GM04504 (cell line): ENCODE measurements at regions not wholly inside any gene's neighbourhood (a gene's known extent, or its start where the extent isn't known, plus 50 kb on each side); places are given as distances from the start of the nearest gene placed in this dataset.
"Not testable (repeated sequence)": the region's sequence is repeated elsewhere in the genome, so short reads cannot be mapped to it uniquely, and the experiment has no call there.

Experiments used
- DNase-seq: peaks from one replicate; pipeline ENCODE4 v3.0.0-alpha.2; 2012; ENCODE audit warnings: low read depth

DNA sequence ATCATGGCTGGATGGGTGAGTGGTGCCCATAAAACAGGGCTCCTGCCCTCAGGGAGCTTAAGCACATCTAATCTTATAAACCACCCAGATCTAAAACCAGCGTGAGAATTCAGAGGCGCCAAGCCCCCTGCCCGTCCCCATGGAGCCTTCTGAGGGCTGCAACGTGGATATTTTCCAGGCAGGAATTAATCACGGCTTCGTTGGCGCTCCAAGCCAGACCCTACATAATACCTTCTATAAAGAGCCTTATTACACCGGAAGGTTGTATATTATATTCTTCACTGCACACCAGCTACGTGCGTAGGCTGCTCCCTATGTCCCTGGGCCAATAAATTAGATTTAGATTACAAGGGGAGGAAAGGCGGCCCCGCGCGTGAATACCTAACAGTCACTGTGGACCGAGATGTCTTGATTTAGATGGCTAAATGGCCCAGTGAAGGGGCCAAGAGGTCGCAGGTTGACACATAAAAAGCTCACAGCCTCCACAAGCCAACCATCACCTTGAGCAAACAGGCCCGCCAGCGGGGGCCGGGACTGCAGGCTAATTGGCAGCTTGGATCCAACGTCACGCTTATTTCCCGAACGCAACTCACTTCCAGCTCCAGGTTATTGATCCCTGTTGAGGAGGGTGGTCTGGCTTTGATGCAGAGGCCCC, 64.7 kb upstream of the APCDD1L start:
- DNase-seq: no peak

DNA sequence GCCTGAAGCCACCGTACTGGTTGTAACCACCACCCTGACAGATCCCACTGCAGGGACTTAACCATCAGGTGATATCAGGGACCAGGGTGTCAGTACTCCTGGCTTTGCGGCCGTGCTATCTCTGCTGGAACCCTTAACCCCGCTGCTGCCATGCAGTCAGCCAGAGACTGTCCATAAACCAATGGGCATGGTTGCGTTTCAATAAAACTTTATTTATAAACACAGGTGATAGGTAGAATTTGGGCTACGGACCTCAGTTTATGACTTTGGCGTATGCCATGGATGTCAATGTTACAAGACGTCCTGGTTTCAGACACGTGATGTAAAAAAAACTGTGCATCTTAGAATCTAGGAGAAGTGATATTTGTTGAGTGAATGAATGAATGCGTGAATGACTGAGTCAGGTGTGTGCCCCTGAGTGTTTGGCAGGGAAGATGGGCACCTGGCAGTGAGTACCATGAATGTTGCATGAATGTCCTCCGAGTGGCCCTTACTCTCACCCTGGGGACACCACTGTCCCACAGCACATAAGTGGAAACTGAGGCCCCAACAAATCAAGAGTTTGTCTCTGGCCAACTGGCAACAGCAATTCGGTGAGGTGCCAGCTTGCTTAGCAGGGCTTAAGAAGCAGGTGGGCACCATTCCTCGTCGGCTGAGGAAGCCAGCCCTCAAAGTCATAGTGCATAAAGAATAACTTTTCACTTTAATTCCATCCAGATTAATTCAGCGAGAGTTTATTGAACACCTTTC, 64.0 kb upstream of the APCDD1L start:
- no peak for DNase-seq

DNA sequence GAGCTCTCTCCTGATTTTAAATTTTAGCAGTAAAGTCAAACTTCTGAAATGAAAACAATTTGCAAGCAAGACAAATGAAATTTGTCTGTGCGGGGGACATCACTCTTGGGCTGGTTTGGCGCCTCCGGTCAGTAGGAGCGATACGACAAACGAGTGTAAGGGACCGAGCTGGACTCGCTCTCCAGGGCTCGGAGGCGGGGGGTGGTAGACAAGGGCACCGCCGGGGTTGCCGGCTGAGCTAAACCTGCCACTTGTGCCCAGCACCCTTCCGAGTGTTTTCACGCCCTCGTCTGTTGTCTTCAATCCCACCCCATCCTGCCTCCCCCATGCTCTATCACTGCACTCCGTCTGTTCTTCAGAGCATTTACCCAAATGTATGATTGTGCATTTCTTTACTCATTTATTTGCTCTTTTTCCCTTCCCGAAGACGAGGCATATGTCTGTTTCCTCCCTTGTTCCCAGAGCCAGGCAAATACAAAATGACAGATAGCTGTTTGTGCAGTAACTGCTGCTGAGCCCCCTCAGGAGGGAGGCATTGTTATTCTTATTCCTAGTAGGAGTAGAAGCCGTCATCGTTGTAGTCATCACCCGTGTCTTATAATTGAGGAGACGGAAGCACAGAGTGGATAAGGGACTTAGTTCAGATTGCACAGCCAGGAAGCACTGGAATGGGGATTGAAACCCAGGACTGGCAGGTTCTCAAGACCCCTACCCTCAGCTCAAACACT, 62.8 kb upstream of the APCDD1L start:
- DNase-seq: no peak

DNA sequence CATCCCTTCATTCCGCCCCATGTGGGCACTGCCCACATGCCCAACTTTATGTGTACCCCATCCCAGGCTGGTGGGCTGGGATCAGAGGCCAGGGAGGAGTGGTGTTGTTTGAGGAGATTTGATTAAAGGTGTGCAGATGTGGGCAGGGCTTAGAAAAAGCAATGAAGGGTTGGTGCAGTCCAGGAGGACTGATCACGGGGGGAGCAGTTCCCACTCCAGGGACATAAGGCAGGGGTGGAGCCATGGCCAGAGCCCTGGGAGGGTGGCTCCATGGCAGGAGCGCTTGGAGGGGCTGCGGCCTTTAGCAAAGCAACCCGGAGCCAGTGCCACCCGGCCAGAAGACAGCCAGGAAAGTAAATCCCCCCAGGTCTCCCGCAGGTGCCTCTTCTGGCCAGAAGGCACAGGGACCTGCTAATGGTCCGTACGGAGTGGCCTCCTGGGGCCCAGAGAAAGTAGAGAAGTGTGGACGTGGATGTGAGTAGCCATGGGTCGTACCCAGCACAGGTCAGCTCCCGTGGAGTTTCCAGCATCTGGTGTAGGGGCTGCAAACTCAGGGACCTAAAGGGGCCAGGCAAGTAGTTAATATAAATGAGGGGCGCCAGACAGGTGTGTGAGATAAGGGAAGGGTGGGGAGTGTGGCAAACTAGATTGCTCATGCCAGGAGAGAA, 62.1 kb upstream of the APCDD1L start:
- DNase-seq: no peak

DNA sequence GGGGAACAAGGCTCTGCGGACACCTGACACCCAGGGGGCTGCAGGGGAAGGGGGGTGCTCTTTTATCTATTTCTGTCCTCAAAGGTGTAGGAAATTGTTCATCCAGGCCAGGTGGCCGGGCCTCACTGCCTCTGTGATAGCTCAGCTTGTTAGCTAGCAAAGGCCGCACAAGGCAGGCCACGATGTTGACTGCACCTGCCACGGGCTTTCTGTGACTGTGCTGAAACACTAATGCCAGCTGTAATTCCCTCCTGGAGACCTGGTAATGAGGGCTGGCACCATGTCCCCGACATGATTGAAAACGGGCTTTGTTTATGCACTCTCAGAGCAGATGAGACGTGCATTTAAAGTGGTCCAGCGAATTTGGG, 61.4 kb upstream of the APCDD1L start:
- no peak for DNase-seq

DNA sequence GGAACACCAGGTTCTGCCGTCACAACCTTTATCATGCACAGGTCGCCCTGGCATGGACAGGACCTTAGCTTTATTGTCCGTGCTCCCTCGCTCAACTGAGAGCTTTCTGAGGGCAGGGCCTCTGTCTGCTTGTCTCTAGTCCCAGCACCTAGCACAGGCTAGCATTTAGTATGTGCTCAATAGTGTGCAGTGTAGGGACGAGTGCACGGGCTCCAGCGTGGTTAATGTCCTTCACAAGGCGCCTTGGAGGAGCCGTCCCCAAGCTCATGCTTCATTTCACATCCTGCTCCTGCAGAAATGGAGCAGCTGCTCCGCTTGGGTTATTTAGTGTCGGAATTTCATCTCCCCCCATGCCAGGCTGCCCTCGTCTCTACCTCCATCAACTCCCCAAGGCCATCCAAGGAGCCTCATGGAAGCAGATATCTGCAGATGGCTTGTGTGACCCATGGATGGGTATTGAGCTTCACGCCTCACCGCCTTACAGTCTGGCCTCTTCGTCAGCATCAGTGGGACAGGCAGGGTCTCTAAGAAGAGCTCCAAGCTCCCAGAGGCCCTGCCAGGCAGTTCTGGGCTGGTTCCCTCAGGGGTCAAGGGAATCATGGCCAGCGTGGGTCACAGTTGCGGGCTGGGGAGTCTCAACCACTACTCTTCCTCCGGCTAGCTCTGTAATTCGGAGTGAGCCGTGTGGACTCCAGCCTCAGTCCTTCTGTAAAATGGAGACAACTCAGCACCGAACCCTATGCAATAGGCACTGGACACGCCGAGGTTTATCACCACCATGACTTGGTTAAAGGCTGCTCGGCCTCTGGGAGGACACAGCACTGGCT, 60.8 kb upstream of the APCDD1L start:
- no peak for DNase-seq

DNA sequence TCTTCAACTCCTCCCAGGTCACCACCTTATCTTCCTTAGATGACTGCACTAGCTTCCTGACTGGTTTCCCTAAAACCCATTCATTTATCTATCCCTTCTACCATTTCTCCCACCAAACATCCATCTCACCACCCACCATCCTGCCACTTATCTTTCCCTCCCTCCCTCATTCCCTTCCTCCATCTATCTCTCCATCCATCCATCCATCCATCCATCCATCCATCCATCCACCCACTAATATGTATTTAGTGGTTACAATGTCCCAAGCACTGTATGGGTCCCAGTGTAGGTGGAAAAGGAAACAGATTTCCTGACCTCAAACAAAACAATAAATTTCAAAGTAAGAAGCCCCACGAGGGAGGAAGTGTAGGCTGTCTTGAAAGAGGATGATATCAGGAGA, 59.3 kb upstream of the APCDD1L start:
- DNase-seq: no peak

DNA sequence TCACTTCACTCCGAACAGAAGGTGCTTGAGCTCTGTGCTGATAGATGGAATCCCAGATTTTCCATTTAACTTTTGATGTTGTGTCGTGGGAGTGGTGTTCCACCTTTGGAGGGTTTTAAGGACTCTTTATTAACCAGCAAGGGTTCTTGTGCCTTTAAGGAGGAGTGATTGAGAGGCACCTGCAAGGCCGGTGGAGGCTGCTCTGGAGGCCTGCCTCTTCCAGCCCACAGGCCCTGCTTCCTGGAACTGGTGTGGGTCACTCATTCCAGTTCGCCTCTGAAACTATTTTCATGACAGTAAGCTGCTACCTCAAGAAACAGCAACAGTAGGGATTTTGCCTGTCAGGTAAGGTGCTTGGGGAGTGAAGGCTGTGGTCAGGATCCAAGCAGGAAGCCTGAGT, 58.8 kb upstream of the APCDD1L start:
- DNase-seq: no peak

DNA sequence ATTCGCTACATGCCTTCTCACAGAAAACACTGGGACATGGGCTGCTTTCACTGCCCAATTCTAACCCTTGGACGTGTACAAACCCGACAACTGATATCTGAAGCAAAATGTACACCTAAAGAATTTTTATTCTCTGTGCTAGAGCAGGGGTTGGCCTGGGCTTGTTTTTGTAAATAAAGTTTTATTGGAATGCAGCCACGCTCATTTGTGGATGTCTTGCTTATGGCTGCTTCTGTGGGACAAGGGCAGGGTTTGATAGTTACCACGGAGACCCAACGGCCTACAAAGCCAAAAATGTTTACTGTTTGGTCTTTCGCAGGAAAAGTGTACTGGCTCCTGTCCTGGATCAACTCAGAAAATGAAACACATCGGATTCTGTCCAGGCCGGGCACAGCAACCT, 58.1 kb upstream of the APCDD1L start:
- no peak for DNase-seq

DNA sequence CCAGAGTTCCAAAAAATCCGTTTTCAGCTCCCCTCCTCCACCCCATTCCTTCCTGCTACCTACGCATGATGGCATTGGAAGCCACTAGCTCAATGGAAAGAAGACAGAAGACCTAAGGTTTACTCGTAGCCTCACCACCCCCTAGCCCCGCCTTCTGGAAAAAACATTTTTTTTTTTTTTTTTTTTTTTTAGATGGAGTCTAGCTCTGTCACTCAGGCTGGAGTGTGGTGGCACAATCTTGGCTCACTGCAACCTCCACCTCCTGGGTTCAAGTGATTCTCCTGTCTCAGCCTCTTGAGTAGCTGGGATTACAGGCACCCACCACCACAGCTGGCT, 57.2 kb upstream of the APCDD1L start:
- DNase-seq: not testable (repeated sequence)

DNA sequence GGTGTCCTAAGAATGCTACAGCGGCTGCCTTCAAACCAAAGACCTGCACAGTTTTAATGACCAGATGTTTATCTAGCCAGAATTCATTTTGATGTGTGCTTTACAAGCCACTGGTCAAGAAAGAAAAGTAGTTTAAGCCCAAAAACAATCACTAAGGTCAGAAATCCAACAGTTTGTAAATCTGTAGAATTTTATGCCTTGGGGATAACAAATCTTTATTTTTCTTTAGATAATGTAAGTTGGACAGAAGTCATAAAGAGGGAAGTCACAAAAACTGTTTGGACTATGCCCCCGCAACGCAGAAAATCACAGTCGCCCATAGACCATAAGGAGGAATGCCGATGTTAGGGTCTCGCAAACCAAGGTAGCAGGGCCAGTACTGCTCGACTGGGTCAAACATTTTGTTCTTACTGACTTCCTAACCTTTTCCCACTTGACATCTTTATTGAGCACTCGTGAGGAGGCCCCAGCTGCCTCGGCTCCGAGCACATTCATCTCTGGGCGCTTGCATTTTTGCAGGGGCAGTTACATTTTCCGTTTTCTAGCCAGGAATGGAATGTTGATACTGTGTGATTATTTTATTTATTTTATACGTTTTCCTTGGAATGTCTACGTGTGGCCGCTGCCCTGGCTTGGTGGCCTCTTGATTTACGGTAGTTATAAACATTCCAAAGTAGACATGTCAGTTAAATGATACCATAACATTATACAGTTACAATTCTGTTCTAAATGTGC, 56.7 kb upstream of the APCDD1L start:
- no peak for DNase-seq

DNA sequence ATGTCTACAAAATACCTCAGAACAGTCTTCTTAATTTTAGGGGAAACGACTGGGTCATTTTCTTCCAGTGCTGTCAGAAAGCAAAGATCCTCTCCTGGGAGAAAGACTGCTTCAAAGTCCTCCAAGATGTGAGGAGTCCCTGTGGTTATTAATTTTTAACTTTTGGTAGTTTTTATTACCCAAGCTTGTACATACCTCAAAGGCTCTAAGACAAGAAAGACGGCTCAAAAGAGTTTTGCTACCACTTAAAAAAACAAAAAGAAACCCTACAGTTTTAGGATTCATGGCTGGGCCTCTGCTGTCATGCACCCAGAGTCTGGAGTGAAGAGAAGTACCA, 56.1 kb upstream of the APCDD1L start:
- no peak for DNase-seq

DNA sequence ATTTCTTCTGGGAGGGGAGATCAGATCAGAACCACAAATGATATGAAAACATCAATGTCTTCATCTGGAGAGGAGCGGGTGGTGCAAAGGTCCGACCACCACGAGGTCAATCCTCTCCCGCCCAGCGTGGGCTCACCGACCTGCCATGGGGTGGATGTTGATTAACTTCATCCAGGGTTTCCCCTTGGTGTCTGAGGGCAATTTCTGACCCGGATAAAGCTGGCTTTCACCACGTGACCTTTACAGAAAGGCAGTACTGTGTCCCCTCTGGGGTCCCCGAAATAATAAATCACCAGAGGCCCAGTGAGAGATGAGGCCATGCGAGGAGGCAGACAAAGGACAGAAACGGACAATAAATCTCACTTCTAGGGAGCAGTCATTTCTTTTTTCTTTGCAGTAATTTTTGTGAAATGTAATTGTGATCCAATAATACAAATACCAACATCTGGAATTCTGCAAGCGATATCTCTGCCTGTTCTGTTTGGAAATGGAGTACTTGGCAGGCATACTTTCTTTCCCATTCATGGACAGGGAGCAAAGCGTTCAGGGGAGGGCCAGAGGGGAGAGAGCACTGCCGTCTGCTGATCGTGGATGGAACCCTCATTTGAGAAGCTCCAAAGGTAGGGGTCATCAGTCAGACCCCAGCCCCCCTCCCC, 55.1 kb upstream of the APCDD1L start:
- DNase-seq: no peak

DNA sequence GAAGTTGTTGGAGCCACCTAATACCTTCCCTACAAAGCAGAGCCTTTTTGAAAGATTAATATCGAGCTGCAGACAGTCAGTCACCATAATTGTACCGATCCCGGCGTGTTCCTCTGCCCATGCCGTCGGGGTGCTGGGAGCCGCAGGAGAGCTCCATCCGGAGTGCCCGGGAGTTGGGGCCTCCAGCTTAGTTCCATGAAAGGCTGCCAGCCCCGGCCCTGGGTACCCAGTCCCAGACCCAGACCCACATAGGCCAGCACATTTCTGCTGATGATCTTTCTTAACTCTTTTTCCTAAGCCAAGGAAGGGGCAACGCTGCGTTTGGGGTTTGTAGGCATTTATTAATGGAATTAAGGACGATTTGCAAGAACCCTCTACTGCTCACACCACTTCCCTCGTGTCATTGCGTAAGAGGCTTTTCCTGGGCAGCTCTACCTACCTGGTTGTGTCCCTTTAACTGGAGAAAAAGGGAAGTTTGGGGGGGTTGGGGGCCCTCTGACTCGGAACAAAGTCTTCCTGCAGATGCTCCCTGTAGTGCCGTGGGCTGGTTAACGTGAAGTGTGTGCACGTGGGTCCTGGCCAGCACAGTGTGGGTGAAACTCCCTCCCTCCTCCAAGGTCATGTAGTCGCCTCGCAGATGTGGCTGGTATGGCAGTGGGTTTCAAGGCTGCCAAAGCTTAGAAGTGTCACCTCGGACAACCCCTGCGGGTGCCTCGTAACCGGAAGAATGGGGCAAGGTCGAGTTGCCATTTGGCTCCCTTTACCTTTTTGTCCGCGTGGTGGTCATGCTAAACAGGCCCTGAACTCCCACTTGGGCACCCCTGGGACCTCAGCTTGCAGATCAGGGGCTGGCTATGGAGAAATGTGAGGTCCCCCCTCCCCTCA, 54.3 kb upstream of the APCDD1L start:
- DNase-seq: no peak

DNA sequence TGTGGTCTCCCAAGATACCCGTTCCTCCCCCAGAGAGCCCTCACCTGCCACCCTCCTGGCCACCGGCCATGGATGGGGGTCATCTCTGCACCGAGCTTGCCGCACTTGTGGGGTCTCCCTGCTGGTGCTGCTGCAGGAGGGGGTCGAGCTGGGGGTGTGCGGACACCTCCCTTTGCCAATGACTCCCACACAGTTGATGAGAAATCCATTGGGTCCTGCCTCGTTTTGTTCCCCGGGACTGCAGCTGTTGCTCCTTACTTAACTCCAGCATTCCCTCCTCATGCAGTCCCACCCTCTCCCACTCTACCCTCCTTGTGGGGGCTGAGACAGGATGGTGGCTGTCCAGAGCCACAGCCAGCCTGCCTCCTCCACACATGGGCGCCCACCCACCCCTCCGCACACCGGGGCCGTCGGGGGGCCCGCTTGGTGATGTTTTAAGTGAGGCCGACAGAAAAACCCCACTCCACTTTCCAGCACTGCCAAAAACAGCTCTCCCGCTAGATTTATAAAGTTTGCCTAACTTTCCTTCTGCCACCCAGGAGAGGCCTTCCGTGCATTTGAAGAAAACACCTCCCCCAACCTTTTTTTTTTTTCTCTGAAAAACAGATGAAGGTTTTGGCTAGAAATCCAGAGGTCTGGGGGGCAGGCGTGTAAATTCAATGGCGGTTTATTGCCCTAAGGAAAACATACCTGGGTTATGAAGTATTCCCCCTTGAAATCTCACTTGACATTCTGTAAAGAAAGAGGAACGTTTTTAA, 53.5 kb upstream of the APCDD1L start:
- DNase-seq: no peak

DNA sequence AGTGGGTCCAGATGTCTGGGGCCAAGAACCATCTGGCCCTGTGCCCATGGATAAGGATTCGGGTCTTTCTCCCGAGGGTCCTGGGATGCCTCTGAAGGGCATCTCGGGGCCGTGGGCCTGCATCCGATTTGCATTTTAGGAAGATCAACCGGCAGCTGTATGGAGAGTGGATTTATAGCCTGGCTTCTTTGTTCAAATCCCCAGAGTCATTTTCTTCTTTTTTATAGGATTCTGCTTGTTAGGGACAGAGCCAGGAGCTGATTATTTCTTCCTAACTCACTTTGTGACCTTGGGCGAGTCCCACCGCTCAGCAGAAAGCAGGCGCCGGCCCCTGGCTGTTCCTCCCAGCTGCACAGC, 52.9 kb upstream of the APCDD1L start:
- DNase-seq: no peak

DNA sequence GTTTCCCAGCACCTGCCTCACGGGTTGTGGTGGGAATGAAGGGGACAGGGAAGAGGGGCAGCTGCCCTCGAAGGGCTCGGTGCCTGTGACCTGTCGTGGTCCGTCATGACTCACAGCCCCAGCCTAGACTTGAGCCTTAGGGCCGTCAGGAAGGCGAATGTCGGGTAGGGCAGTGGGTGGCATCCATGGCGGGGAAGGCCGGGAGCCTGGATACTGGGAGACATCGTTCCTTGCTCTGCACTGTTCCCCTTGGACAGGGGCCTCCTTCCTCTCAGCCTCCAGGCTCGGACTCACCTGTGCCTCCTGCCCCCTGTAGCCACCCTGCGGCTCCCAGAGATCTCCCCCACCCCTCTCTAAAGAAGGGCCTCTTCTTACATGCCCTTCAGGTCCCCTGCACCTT, 52.2 kb upstream of the APCDD1L start:
- DNase-seq: no peak

DNA sequence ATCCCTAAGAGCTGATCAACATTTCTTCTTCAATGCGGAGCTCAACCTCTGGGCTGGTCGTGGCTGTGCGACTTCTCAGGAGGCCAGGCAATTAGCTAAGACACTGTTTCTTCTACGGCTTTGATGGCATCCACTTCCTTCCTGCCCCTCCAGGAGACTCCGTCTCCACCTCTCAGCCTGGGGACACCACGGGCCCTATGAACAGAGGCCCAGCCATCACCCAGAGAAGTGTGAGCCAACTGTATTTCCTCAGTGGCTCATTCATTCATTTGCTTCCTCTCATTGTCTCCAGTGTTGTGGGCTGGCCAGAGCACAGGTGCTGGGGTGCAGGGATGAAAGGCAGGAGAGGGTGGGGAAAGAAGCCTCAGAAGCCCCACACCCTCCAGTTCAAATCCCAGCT, 51.8 kb upstream of the APCDD1L start:
- DNase-seq: no peak

DNA sequence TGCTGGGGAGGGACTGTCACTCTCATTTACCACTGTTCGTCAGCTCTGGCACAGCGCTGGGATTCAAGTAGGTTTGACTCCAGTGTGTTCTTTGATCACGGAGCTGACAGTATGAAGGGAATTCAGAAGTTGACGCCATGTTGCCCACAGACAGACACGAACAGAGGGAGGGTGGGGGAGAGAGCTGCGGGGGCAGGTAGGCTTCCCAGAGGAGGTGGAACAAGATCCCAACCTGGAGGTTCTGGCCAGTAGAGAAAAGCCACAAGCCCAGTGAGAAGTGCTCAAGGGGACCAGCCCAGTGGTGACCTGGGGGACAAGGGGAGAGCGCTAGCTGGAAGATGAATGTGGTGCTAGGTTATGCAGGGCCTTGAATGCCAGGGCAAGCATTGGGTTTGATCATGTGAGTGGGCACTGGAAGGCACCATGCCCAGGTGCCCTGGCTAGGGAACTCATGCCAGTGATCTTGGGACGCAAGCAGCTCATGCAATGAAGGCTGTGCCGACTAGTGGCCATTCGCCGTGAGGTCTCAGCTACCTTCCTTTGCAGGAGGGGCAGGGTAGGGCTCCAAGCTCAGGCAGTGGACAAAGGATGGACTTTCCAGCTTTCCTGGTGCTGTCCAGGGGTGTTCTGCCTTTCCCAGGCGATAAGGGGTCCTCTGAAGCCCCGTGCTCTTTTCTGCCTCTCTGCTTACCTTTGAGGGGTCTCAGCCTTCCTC, 50.4 kb upstream of the APCDD1L start:
- DNase-seq: no peak
